ENCODE measurements at regions not wholly inside any gene's neighbourhood (a gene's known extent, or its start where the extent isn't known, plus 50 kb on each side); places are given as distances from the start of the nearest gene placed in this dataset.

GRCh38 chr6:149216459-149216858 lies 101.1 kb upstream of the TAB2 start:
- Histone ChIP-seq H3K4me3 (ENCODE audit: low read depth, low read length) (no peak overlapping the region), H3K9me3 (ENCODE audit: control insufficient read depth, insufficient read depth, low read length) (no peaks in the 10 kb centered on the region), H3K27ac (ENCODE audit: low read depth, low read length) (peak overlapping the region; percentile 39), H3K9ac (ENCODE audit: low read depth, low read length) (no peak overlapping the region), H3K36me3 (ENCODE audit: control insufficient read depth, insufficient read depth, low read length) (no peaks in the 10 kb centered on the region), H3K4me1 (ENCODE audit: control insufficient read depth, insufficient read depth, low read length) (peaks cover 16% of the 10 kb centered on the region), H3K27me3 (ENCODE audit: control insufficient read depth, insufficient read depth, low read length) (no peaks in the 10 kb centered on the region)

- Histone ChIP-seq H3K4me3 (ENCODE audit: low read depth, low read length) (no peak overlapping the region), H3K9ac (ENCODE audit: low read depth, low read length) (no peak overlapping the region), H3K36me3 (ENCODE audit: control insufficient read depth, insufficient read depth, low read length) (no peaks in the 10 kb centered on the region), H3K27me3 (ENCODE audit: control insufficient read depth, insufficient read depth, low read length) (no peaks in the 10 kb centered on the region), H3K4me1 (ENCODE audit: control insufficient read depth, insufficient read depth, low read length) (peaks cover 16% of the 10 kb centered on the region), H3K27ac (ENCODE audit: low read depth, low read length) (no peak overlapping the region), H3K9me3 (ENCODE audit: control insufficient read depth, insufficient read depth, low read length) (no peaks in the 10 kb centered on the region)
These were observed 100.0 kb upstream of the TAB2 start for GRCh38 chr6:149217466-149217888.

DNA sequence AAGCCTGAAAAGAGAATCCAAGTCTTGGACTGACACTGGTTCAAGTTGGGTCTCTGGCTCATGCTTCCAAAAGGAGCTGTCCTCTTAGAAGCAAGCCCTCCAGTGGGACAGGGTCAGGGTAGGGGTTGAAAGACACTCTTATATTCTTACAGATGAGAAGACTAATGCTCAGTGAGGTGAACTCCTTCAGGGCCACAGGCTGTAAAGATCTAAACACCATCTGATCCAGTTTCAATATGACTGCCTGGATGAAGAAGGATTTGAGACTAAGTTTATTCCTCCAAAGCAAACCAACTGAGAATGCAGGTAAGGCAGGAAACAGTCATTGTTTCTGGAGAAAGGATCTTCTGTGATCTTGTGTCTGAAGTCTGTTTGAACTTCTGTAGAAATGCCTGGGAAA lies 99.0 kb upstream of the TAB2 start:
- no peak overlapping the region for H3K4me3 ChIP-seq (ENCODE audit: low read depth, low read length)
- no peak overlapping the region for H3K27ac ChIP-seq (ENCODE audit: low read depth, low read length)
- no peaks in the 10 kb centered on the region for H3K36me3 ChIP-seq (ENCODE audit: control insufficient read depth, insufficient read depth, low read length)
- H3K27me3 ChIP-seq (ENCODE audit: control insufficient read depth, insufficient read depth, low read length), result no peaks in the 10 kb centered on the region
- no peak overlapping the region for H3K9ac ChIP-seq (ENCODE audit: low read depth, low read length)
- peaks cover 16% of the 10 kb centered on the region for H3K4me1 ChIP-seq (ENCODE audit: control insufficient read depth, insufficient read depth, low read length)
- no peaks in the 10 kb centered on the region for H3K9me3 ChIP-seq (ENCODE audit: control insufficient read depth, insufficient read depth, low read length)

DNA sequence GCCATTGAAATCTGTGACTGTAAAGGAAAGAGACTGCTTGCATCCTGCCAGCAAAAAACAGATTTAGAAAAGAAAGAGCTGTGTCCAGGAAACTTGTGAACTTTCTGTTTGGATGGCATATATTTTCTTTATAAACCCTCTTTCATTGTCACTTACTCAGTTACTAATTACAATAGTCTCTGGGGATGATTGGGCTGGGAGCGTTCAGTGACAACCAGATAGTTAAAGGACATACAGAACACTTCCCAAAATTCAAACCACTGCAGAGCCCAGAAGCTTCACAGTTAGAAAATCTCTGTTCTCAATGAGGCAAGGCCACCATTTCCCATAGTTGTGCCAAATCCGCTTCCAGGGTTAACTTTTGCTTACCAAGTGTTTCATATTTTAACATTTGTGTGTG lies 98.6 kb upstream of the TAB2 start:
- no peak overlapping the region for H3K9ac ChIP-seq (ENCODE audit: low read depth, low read length)
- no peak overlapping the region for H3K27ac ChIP-seq (ENCODE audit: low read depth, low read length)
- H3K36me3 ChIP-seq (ENCODE audit: control insufficient read depth, insufficient read depth, low read length), result no peaks in the 10 kb centered on the region
- H3K27me3 ChIP-seq (ENCODE audit: control insufficient read depth, insufficient read depth, low read length), result no peaks in the 10 kb centered on the region
- peaks cover 19% of the 10 kb centered on the region for H3K4me1 ChIP-seq (ENCODE audit: control insufficient read depth, insufficient read depth, low read length)
- no peak overlapping the region for H3K4me3 ChIP-seq (ENCODE audit: low read depth, low read length)
- no peaks in the 10 kb centered on the region for H3K9me3 ChIP-seq (ENCODE audit: control insufficient read depth, insufficient read depth, low read length)

GRCh38 chr6:149220882-149221773 lies 96.4 kb upstream of the TAB2 start:
- no peaks in the 10 kb centered on the region for H3K27me3 ChIP-seq (ENCODE audit: control insufficient read depth, insufficient read depth, low read length)
- no peaks in the 10 kb centered on the region for H3K9me3 ChIP-seq (ENCODE audit: control insufficient read depth, insufficient read depth, low read length)
- H3K4me3 ChIP-seq (ENCODE audit: low read depth, low read length), result no peak overlapping the region
- no peak overlapping the region for H3K9ac ChIP-seq (ENCODE audit: low read depth, low read length)
- no peaks in the 10 kb centered on the region for H3K36me3 ChIP-seq (ENCODE audit: control insufficient read depth, insufficient read depth, low read length)
- peaks cover 18% of the 10 kb centered on the region for H3K4me1 ChIP-seq (ENCODE audit: control insufficient read depth, insufficient read depth, low read length)
- no peak overlapping the region for H3K27ac ChIP-seq (ENCODE audit: low read depth, low read length)

GRCh38 chr6:149221774-149222070 lies 95.8 kb upstream of the TAB2 start:
- H3K9ac ChIP-seq (ENCODE audit: low read depth, low read length), result no peak overlapping the region
- no peaks in the 10 kb centered on the region for H3K27me3 ChIP-seq (ENCODE audit: control insufficient read depth, insufficient read depth, low read length)
- H3K9me3 ChIP-seq (ENCODE audit: control insufficient read depth, insufficient read depth, low read length), result no peaks in the 10 kb centered on the region
- no peak overlapping the region for H3K27ac ChIP-seq (ENCODE audit: low read depth, low read length)
- H3K36me3 ChIP-seq (ENCODE audit: control insufficient read depth, insufficient read depth, low read length), result no peaks in the 10 kb centered on the region
- peaks cover 12% of the 10 kb centered on the region for H3K4me1 ChIP-seq (ENCODE audit: control insufficient read depth, insufficient read depth, low read length)
- no peak overlapping the region for H3K4me3 ChIP-seq (ENCODE audit: low read depth, low read length)

DNA sequence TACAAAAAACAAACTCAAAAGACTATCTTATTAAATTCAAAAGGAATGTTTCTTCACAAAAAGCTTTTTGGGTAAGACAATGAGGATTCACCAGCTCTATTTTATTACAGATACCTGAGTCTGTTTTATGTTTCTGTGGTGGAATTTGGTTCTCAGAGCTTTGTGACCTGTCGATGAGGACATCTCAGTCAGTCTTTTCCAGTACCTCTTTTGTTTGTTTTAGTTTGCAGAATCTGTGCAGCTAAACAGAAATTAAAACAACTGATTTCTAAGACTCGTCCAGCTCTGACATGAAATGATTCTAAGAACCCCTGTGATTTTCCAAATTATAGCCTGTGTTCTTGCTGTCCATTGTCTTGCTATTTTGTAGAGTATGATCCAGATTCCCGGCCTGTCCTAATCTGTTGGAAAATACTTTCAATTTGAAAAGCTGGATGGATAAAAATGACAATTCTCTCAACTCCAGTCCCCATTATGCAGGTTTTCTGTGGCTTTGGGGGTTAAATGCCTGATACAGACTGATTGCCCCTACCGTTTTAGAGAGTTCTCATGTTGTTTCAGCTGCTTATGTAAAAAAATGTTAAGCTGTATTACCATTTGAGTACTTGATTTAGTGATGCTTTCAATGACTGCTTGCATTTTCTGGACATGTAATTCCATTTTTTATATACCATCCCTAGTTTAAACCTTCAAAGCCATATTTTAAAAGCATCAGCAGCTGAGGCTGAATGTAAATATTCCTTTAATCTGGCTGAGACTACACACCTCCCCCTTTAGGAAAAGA lies 94.2 kb upstream of the TAB2 start:
- peaks cover 3% of the 10 kb centered on the region; the same call in 1 of the 2 replicates for H3K4me1 ChIP-seq (ENCODE audit: control insufficient read depth, insufficient read depth, low read length)
- no peak overlapping the region for H3K9ac ChIP-seq (ENCODE audit: low read depth, low read length)
- no peak overlapping the region for H3K27ac ChIP-seq (ENCODE audit: low read depth, low read length)
- no peaks in the 10 kb centered on the region for H3K9me3 ChIP-seq (ENCODE audit: control insufficient read depth, insufficient read depth, low read length)
- H3K27me3 ChIP-seq (ENCODE audit: control insufficient read depth, insufficient read depth, low read length), result no peaks in the 10 kb centered on the region
- H3K4me3 ChIP-seq (ENCODE audit: low read depth, low read length), result no peak overlapping the region
- H3K36me3 ChIP-seq (ENCODE audit: control insufficient read depth, insufficient read depth, low read length), result no peaks in the 10 kb centered on the region

DNA sequence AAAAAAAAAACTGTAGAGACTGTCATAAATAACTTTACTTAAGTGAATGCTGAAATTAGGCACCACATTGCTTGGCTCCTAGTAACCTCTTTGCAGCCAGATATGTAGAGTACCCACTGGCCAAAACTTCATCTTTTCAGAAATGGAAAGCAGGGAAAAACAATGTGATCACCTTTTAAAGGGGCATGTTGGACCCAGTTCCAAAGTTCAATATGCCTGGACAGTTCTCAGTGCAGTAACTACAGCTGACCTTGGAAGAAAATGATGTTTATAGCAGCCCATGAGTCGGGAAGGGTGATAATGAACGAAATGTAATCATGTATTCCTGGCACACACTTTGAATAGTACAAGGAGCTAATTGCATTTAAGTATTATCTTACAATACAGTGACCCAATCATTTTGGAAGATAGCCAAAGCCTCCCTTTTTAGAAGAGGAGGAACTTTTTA lies 93.6 kb upstream of the TAB2 start:
- H3K36me3 ChIP-seq (ENCODE audit: control insufficient read depth, insufficient read depth, low read length), result no peaks in the 10 kb centered on the region
- no peak overlapping the region for H3K9ac ChIP-seq (ENCODE audit: low read depth, low read length)
- no peak overlapping the region for H3K4me3 ChIP-seq (ENCODE audit: low read depth, low read length)
- no peaks in the 10 kb centered on the region for H3K27me3 ChIP-seq (ENCODE audit: control insufficient read depth, insufficient read depth, low read length)
- H3K9me3 ChIP-seq (ENCODE audit: control insufficient read depth, insufficient read depth, low read length), result no peaks in the 10 kb centered on the region
- H3K4me1 ChIP-seq (ENCODE audit: control insufficient read depth, insufficient read depth, low read length), result peaks cover 3% of the 10 kb centered on the region; the same call in 1 of the 2 replicates
- no peak overlapping the region for H3K27ac ChIP-seq (ENCODE audit: low read depth, low read length)

GRCh38 chr6:149224399-149224798 lies 93.1 kb upstream of the TAB2 start:
- no peaks in the 10 kb centered on the region for H3K36me3 ChIP-seq (ENCODE audit: control insufficient read depth, insufficient read depth, low read length)
- no peaks in the 10 kb centered on the region for H3K9me3 ChIP-seq (ENCODE audit: control insufficient read depth, insufficient read depth, low read length)
- no peak overlapping the region for H3K27ac ChIP-seq (ENCODE audit: low read depth, low read length)
- H3K4me1 ChIP-seq (ENCODE audit: control insufficient read depth, insufficient read depth, low read length), result peaks cover 3% of the 10 kb centered on the region; the same call in 1 of the 2 replicates
- no peak overlapping the region for H3K4me3 ChIP-seq (ENCODE audit: low read depth, low read length)
- no peak overlapping the region for H3K9ac ChIP-seq (ENCODE audit: low read depth, low read length)
- no peaks in the 10 kb centered on the region for H3K27me3 ChIP-seq (ENCODE audit: control insufficient read depth, insufficient read depth, low read length)

GRCh38 chr6:149225370-149225769 lies 92.1 kb upstream of the TAB2 start:
- H3K4me1 ChIP-seq (ENCODE audit: control insufficient read depth, insufficient read depth, low read length), result peaks cover 3% of the 10 kb centered on the region; the same call in 1 of the 2 replicates
- no peaks in the 10 kb centered on the region for H3K9me3 ChIP-seq (ENCODE audit: control insufficient read depth, insufficient read depth, low read length)
- no peak overlapping the region for H3K9ac ChIP-seq (ENCODE audit: low read depth, low read length)
- no peak overlapping the region for H3K27ac ChIP-seq (ENCODE audit: low read depth, low read length)
- no peak overlapping the region for H3K4me3 ChIP-seq (ENCODE audit: low read depth, low read length)
- H3K27me3 ChIP-seq (ENCODE audit: control insufficient read depth, insufficient read depth, low read length), result no peaks in the 10 kb centered on the region
- no peaks in the 10 kb centered on the region for H3K36me3 ChIP-seq (ENCODE audit: control insufficient read depth, insufficient read depth, low read length)

DNA sequence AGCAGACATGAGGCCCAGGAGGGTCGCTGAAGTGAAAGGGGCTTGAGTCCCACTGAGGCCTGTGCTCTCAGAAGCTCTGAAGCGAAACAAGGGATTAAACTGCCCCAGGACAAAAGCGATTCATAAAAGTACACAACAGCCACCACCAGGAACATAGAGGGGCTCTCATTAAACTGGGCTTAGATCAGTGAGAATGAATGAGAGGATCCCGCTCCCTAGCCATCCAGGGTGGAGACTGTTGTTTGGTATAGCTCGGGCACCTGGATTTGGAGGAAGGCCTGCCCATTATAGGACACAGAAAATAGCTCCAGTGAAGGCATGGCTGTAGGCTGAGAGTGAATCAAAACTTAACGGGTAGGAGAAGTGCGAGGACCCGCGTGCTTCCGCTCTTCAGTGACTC lies 91.6 kb upstream of the TAB2 start:
- H3K27ac ChIP-seq (ENCODE audit: low read depth, low read length), result no peak overlapping the region
- no peaks in the 10 kb centered on the region for H3K36me3 ChIP-seq (ENCODE audit: control insufficient read depth, insufficient read depth, low read length)
- H3K4me3 ChIP-seq (ENCODE audit: low read depth, low read length), result no peak overlapping the region
- H3K9ac ChIP-seq (ENCODE audit: low read depth, low read length), result no peak overlapping the region
- no peaks in the 10 kb centered on the region for H3K9me3 ChIP-seq (ENCODE audit: control insufficient read depth, insufficient read depth, low read length)
- peaks cover 3% of the 10 kb centered on the region; the same call in 1 of the 2 replicates for H3K4me1 ChIP-seq (ENCODE audit: control insufficient read depth, insufficient read depth, low read length)
- no peaks in the 10 kb centered on the region for H3K27me3 ChIP-seq (ENCODE audit: control insufficient read depth, insufficient read depth, low read length)

All from HUES48 (cell line).